ENCODE measurements at regions not wholly inside any gene's neighbourhood (a gene's known extent, or its start where the extent isn't known, plus 50 kb on each side); places are given as distances from the start of the nearest gene placed in this dataset. TPM values are rescaled to one million over a fixed set of nuclear protein-coding genes. Genes with fewer than 3 reads are reported as not detected.

Small RNA genes in the stretch of these regions (small RNA-seq; reads per million reads assigned to genes)
- gene AC097499.1 (ENCODE audit: low read depth) (not detected), gene RNU6-259P (ENCODE audit: low read depth) (not detected)
